AG04449 (cell line): ENCODE measurements at regions not wholly inside any gene's neighbourhood (a gene's known extent, or its start where the extent isn't known, plus 50 kb on each side); places are given as distances from the start of the nearest gene placed in this dataset.
"Not testable (repeated sequence)": the region's sequence is repeated elsewhere in the genome, so short reads cannot be mapped to it uniquely, and the experiment has no call there.

ENCODE experiments used
- CTCF ChIA-PET: fragments of 350-600 bp; formaldehyde crosslinking; extraction: SDS; loops from one replicate; lab custom pipeline; 2021; ENCODE audit warnings: antibody characterized with exemption; lab: Yijun Ruan, JAX
- POLR2A ChIA-PET: fragments of 400-600, 350-600 bp; formaldehyde crosslinking; extraction: SDS; loops from one replicate; lab custom pipeline; 2020; ENCODE audit warnings: antibody characterized with exemption, inconsistent platforms; lab: Yijun Ruan, JAX
- DNase-seq: peaks from one replicate; pipeline ENCODE4 v3.0.0-alpha.2; 2010; ENCODE audit warnings: low read depth, low spot score
- H3K4me3 ChIP-seq: 2 replicates; pipeline ENCODE4 v1.5.1; 2011; ENCODE audit warnings: low read depth, mild to moderate bottlenecking, control low read depth, low read length
- CTCF ChIP-seq: IDR thresholded peaks from one replicate; pipeline ENCODE4 v1.5.1; 2011; ENCODE audit warnings: mild to moderate bottlenecking, moderate library complexity, low read length, control low read depth, inconsistent platforms; ENCODE audit not compliant: insufficient read depth; ENCODE audit errors: missing control alignments

DNA sequence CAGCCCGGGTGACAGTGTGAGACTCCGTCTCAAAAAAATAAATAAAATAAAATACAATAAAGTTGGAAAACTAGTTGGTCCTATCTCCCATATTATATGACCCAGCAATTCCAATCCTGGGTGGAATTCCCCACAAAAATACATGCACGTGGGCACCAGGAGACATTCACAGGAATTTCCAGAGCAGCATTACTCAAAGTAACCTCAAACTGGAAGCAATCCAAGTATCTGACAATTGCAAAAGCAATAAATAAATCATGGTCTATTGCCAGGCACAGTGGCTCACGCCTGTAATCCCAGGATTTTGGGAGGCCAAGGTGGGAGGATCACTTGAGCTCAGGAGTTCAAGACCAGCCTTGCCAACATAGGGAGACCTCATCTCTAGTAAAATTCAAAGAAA is 101.2 kb upstream of the MAP4K4 start:
- no peak for TF ChIP-seq CTCF
- DNase-seq, result no peak
- POLR2A ChIA-PET, result no interaction called here
- CTCF ChIA-PET, result no interaction called here
- no peak overlapping the region for H3K4me3 ChIP-seq

DNA sequence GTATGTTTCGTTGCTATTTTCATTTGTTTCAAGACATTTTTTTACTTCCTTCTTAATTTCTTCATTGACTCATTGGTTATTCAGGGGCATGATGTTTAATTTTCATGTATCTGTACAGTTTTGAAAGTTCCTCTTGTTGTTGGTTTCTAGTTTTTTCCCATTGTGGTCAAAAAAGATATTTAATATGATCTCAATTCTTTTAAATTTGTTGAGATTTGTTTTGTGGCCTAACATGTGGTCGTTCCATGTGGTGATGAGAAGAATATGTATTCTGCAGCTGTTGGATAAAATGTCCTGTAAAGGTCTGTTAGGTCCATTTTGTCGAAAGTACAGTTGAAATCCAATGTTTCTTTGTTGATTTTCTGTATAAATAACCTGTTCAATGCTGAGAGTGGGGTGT is 110.3 kb upstream of the MAP4K4 start:
- DNase-seq, result no peak
- ChIA-PET CTCF (no interaction called here), POLR2A (no interaction called here)
- no peak overlapping the region for H3K4me3 ChIP-seq
- TF ChIP-seq CTCF, result no peak

DNA sequence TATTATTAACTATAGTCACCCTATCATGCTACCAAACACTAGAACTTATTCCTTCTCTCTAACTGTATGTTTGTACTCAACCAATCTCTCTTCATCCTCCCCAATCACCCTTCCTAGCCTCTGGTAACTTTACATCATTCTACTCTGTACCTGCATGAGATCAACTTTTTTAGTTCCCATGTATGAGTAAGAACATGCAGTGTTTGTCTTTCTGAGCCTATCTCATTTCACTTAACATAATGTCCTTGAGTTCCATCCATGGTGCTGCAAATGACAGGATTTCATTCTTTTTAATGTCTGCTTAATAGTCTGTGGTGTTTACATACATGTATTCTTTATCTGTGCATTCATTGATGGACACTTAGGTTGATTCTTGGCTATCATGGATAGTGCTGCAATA is 108.9 kb upstream of the RFX8 start:
- ChIA-PET CTCF (no interaction called here), POLR2A (no interaction called here)
- H3K4me3 ChIP-seq, result no peak overlapping the region
- TF ChIP-seq CTCF, result no peak
- DNase-seq, result no peak

GRCh38 chr2:101581675-101582299 is 106.9 kb upstream of the RFX8 start:
- TF ChIP-seq CTCF, result no peak
- no peak for DNase-seq
- ChIA-PET CTCF (no interaction called here), POLR2A (no interaction called here)
- no peak overlapping the region for H3K4me3 ChIP-seq

- ChIA-PET POLR2A (no interaction called here), CTCF (no interaction called here)
- no peak overlapping the region for H3K4me3 ChIP-seq
- DNase-seq, result no peak
- no peak for TF ChIP-seq CTCF
Measured at GRCh38 chr2:101580528-101580927, 105.6 kb upstream of the RFX8 start.

DNA sequence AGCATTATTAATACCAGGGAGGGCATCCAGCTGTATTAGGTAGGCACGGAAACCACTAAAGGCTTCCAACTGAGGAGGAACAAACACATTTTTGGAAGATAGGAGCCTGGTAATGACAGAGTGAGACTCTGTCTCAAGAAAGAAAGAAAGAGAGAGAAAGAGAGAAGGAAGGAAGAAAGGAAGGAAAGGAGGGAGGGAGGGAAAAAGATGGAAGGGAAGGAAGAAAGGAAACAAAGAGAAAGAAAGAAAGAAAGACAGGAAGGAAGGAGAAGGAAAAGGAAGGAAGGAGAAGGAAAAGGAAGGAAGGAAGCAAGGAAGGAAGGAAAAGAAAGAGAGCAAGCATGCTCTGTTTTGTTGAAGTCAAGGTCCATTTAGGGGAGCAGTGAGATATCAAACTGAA is 103.8 kb upstream of the RFX8 start:
- H3K4me3 ChIP-seq, result no peak overlapping the region
- POLR2A ChIA-PET, result no interaction called here
- CTCF ChIA-PET, result no interaction called here
- TF ChIP-seq CTCF, result no peak
- no peak for DNase-seq

DNA sequence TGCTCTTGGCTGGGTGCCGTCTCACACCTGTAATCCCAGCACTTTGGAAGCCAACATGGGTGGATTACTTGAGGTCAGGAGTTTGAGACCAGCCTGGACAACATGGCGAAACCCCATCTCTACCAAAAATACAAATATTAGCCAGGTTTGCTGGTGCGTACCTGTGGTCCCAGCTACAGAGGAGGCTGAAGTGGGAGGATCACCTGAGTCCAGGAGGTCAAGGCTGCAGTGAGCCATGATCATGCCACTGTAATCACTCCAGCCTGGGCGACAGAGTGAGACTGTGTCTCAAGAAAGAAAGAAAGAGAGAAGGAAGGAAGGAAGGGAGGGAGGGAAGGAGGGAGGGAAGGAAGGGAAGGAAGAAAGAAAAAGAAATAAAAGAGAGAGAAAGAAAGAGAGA is 103.2 kb upstream of the RFX8 start:
- POLR2A ChIA-PET, DNase-seq, CTCF ChIA-PET, H3K4me3 ChIP-seq: not testable (repeated sequence)
